NCI-H2196 treated with DMSO at 0.1 percent for 48 hours (cell line): ENCODE measurements at regions not wholly inside any gene's neighbourhood (a gene's known extent, or its start where the extent isn't known, plus 50 kb on each side); places are given as distances from the start of the nearest gene placed in this dataset.

Experiments used
- DNase-seq: peaks from one replicate; lab custom pipeline; 2025; ENCODE audit not compliant: unreplicated experiment; lab: John Stamatoyannopoulos, UW

DNA sequence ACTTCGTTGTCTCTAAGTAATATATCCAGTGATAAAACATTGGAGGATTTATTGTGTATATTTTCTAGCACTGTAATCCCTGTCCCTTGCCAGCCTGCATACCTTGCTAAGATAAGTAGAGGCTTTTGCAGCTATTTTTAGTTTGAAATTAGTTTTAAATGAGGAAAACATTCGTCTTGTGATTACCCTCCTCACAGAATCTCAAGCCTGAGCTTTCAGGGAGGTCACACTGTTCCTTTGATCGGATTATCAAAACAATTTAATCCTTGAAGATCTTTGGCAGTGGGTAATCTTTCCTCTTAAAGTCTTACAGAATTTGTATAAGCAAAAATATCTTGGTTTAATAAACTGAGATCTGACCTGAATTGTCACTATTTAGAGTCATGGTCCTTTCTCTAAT lies 897.0 kb upstream of the CELF2 start:
- no peak for DNase-seq

DNA sequence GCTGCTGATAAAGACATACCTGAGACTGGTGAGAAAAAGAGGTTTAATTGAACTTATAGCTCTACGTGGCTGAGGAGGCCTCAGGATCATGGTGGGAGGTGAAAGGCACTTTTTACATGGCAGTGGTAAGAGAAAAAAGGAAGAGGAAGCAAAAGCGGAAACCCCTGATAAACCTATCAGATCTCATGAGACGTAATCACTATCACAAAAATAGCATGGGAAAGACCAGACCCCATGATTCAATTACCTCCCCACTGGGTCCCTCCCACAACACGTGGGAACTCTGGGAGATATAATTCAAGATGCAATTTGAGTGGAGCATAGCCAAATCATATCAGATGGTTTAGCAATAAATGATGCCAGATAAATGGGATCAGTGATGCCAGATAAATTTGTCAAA lies 892.0 kb upstream of the CELF2 start:
- DNase-seq = no peak

DNA sequence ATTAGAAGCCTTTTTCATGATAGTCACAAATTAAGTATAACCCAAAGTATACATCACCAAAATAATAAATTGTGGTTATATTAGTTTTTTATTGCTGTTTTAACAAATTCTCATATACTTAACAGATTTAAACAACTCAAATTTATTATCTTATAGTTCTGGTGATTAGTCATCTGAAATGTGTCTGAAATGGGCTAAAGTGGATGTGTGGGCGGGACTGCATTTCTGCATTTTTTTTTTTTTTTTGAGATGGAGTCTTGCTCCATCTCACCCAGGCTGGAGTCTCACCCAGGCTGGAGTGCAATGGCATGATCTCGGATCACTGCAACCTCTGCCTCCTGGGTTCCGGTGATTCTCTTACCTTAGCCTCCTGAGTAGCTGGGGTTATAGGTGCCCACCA lies 891.5 kb upstream of the CELF2 start:
- DNase-seq = no peak

DNA sequence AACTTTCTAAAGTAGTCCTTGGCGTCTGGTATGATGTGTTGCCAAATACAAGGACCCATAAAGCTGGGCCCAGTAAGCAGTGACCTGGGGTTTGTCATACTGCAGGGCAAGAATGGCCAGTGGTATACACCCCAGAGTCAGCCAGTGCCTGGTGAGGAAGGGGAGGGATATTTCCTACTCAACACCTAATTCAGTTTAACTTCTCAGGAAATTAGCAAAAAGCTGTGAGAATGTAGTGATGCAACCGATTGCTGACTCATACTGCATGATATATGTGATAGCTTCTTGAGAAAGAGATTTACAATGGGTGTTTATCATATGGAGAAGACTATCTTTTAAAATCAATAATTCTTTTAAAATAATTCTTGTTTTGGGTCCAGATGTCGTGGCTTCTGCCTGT lies 889.3 kb upstream of the CELF2 start:
- no peak for DNase-seq

DNA sequence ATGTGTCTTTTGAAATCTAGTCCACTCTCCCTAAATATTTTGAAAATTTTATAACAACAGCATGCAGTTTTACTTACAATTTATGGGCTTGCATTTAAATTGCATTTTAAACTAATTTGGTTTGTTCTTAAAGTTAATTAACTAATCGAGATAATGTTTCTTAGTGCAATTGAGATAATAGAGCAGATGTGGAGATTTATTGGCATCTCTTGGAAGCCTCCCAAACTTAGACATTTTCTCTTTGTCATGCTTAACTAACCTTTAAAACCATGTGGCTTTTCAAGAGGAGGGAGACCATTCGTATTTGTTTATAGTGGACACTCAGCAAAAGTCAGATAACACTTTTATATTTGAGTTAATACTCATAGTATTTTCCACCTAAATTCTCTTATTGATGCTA lies 887.0 kb upstream of the CELF2 start:
- no peak for DNase-seq

DNA sequence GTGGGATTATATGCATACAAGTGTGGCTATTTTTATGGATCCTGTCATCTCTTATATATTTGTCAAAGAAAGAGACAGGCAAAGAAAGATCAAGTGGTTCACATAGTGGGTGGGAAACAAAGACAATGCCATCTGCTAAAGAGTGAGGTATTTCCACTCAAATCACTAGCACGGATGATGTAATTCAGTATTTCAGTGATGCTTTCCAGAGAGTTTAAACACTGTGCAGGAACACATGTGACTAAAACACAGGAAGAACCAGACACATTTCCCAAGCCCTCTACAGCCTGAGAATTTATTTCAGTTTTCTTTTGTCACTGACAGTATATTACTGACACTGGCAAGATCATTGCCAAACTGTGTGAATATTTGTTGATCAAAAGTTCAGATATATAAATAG lies 885.7 kb upstream of the CELF2 start:
- no peak for DNase-seq

DNA sequence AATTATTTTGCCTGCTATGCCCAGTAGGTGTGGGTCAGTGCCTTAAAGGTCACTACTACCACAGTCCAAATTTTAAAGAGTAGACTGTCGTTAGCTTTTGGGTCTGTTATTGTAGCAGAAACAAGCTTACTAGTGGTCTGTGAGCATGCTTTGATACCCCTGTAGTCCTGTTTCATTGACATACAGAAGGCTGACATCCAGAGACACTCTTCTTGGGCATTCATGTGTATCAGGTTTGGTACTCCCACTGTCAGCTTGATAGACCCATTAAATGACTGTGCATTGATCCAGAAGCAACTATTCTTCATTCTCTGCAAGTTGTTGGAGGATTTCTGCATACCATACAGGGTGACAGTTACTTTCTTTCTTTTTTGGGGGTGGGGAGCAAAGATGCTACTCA lies 884.4 kb upstream of the CELF2 start:
- DNase-seq = no peak

DNA sequence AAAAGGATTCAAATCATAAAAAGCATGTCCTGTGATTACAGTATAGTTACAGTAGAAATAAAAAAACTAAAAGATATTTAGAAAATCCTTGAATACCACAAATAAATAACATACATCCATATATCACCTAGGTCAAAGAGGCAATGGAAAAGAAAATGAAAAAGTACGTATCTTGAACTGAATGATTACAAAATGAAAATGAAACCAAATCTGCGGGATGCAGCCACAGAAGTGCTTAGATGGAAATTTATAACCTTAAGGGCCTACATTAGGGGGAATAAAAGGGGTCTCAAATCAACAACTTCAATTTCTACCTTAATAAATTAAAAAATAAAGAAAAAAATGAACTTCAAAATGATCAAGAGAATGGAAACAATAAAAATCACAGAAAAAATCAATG lies 879.0 kb upstream of the CELF2 start:
- DNase-seq = no peak

DNA sequence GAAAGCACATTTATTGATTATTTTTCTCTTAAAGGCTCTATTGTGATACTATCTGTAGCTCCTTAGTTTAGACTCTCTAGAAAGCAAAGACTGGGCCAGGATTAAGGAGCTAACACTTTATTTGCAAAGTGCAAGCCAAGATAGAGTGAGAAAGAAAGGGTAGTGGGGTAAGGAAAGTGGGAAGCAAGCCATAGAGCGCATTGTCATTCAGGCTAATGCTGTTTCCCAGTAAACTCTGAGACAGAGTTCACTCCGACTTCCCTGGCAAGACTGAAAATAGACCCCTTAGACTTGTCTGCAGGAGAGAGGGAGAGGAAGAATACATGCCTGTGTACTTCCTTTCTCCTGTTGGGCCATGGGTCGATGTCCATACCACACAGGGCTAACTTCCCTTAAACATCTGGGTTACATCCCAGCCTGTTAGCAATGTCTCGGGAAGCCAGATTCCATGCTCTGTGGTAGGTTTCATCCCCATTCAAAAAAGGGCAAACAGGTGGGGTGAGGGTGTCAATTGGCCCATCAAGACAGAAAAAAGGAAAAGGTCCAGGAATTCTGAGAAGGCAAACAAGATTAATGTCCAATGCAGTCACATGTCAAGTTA lies 875.8 kb upstream of the CELF2 start:
- DNase-seq = no peak

DNA sequence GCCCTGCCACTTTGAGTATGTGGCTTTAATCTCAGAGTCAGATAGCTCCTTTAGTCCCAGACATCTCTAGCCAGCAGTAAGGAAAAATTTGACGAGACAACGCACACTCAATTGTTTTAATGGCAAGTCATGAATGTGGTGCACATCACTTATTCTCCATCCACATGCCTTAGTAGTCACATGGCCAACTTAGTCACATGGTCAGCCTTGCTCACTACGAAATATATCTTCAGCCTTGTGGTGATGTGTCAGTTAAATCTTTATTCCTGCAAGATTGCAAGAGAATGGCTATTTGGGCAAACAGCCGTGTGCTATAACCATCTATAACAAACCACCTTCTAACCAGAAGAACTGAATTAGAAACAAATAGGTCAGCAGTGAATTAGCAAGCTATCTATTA lies 871.1 kb upstream of the CELF2 start:
- no peak for DNase-seq

DNA sequence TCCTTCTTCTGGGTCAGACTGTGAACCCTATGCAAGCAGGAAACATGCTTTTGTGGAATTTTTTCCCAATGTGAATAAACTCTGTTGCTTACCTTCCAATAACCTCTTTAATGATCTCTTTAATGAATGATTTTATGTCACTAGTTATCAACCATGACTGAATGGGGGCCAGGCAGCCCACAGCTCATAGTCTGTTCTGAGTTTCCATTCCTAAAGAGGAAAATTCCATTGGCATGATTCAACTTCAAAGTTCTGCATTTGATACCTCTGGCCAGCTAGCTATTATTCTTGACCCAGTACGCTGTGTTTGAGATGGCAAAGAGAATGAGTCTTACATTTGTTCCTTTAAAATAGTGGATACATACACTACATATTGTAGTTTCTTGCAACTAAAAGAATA lies 867.8 kb upstream of the CELF2 start:
- no peak for DNase-seq

DNA sequence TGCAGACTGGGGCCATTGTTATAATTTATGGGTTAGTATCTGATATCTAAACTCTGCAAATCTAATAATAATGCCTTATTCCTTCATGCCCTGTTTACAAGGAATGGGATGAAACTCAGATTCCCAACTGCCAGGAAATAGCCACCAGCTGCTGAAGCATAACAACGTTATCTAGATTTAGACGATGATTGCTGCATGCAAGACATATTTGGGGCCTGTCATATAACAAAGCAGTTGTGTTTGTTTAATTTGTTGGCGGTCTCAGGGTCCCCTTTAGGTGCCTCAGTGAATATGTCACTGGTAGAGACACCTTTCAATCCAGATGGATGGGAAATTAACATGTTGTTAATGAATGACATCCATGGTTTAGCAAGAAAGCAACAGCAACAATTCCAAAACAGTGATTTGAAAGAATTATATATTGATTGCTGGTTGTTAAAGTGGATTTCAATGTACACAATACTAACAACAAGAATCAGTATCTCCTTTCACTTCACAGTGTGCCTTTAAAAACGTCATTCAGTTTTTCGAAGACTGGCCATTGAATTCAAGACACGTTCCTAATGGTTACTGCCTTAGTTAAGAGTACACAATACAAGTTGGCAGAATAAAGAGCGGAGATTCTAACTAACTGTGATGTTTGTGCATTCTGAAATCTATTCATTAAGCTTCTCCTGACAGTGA lies 860.6 kb upstream of the CELF2 start:
- no peak for DNase-seq

DNA sequence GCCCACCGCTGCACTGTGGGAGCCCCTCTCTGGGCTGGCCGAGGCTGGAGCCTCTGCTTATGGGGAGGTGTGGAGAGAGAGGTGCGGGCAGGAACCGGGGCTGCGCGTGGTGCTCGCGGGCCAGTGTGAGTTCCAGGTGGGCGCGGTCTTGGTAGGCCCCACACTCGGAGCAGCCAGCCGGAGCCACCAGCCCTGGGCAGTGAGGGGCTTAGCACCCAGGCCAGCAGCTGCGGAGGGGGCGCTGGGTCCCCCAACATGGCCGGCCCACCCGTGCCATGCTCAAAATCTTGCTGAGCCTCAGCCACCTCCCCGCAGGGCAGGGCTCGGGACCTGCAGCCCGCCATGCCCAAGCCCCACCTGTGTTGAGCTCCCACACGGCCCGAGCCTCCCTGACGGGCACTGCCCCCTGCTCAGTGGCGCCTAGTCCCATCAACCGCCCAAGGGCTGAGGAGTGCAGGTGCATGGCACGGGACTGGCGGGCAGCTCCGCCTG lies 856.8 kb upstream of the CELF2 start:
- DNase-seq = no peak

DNA sequence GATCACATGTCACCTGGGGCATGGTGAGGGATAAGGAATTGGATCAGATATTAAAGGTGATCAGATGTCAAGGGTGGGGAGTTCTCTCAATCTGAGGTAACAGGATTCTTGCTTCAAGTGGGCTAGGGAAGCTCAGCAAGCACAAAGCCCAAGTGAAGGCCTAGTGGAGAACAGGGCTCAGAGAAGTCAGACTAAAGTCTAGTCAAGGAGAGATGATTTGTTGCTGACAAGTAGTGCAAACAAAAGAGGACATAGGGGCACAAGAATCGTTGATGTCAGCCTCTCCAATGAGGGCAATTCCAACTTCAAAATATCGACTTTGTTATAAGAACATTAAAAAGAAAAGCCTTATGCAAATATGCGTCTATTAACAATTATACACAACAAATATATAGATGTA lies 852.8 kb upstream of the CELF2 start:
- DNase-seq = no peak

DNA sequence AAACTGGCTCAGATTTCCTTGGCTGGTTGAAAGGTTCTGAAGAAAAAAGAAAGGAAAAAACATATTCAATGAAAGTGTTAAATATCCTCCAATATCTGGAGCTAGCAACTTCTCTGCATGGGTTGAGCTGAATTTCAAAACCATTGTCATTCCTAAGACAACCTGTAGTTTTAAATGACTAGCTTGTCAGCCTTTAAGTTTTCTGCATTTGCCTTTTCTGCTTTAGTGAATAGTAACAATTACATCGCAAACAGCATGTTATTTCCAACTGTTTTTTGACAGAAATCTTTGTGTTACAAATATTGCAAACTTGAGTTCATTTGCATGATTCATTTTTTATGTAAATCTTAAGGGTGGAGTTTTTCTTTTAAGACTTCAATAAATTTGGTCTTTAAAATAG lies 852.3 kb upstream of the CELF2 start:
- DNase-seq = no peak

DNA sequence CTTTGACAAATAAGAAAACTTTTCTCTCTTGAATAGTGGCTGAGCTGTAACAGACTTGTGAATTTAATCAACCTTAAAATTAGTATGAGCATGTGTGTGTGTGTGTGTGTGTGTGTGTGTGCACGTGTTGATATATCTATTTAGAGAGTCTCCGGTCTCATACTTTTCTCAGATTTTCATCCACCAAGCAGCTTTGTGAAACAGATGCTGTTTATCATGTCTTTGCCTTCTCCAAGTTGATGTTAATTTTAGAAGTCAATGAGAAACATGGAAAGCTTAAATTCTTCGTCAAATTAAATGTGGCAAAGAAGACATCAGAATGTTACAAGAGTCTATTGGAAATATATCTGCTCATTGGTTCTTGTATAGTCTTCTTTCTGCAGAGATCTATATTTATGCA lies 839.2 kb upstream of the CELF2 start:
- DNase-seq = no peak

DNA sequence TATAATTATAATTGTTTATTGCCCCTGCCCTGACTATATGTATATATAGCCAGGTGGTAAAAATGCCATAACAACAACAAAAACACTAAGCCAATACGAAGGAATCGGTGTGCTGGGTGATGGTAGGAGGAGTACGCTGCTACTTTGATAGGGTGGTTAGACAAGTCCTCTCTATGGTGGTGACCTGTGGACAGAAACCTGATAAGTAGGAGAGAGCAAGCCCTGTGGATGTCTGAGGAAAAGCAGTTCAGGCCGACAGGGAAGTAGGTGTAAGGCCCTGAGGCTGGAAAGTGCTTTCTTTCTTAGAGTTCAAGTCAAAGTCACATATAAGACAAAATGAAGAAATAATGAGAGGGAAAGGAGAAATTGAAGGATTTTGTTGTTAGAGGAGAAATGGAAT lies 823.8 kb upstream of the CELF2 start:
- DNase-seq = no peak

DNA sequence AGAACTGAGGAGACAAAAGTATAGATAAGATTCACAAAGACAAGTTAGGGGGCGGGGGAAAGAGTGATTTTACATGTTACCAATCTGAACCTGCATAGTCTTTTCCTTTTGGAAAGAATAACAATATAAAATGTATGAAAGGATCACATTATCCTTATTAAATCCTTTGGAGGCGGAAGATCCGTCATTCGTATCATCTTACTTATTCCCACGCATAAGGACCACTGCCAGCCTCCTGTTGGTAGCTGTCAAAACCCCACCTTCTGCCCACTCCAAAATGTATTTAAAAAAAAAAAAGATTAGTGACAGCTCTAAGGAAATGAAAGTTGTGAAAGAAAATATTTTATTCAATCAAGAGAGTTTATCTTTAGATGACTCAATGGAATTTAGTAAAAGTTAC lies 821.0 kb upstream of the CELF2 start:
- DNase-seq = no peak

DNA sequence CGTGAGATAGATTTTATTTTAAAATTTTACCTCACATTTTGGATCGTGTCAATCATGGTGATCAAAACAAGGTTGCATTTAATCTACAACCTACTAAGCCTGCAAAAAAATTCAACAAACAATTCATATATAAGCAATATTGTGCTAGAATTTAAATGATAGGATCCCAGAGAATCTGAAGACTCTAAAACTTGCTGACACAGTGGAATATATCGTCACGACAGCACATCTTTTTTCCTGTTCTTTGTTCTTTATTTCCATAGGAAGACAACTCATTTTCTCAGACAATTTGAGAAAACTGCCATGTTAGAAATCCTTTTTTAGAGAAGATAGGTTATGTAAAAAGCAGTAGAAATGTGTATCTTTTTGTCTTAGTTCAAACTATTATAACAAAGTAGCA lies 820.2 kb upstream of the CELF2 start:
- DNase-seq = no peak

DNA sequence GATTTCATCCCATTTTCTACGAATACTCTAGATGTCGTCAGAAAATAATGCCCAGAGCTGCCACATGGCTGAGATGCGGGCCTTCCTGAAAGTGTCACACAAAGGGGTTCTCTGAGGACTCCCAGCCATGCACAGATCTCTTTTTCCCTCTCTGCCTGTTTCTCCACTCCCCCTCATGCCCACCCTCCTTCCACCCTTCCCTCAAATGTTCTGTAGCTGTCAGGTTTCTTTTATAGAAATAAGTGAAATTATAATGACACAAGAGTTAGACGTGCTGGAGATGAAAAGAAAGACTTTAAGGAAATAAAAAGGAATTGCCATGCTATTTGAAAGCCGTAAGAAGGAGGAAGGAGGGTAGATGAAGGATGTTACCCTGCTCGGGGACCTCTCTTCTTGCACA lies 819.3 kb upstream of the CELF2 start:
- DNase-seq = no peak

DNA sequence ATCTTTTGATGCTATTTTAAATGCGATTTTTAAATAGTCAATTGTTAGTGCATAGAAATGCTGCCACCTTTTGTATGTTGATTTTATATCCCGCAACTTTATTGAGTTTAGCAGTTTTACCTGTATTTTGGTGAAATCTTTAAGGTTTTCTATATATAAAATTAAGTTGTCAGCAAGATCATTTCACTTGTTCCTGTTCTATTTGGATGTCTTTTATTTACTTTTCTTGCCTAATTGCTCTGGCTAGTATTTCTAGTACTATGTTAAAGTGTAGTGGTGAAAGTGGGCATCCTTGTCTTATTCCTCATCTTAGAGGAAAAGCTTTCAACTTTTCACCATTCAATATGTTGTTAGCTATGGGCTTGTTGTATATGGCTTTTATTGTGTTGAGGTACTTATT lies 813.3 kb upstream of the CELF2 start:
- no peak for DNase-seq

DNA sequence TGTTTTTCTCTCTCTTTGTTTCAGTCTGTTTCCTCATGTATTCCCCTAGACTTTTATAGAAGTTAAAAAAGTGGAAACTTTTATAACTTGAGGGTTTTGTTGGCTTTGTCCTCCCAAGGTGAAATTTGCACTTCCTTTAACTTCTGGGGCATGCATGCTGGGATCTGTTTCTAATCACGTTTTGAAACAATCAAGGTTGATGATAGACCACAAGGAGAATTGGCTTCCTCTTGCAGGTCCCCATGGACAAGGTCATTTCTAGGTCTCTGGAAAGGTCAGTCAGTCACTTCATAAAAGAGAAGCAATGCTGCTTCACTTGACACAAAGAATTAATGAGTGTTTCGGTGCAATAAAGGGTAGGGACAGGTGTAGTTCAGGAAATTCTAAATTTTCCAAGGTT lies 811.8 kb upstream of the CELF2 start:
- DNase-seq = no peak

DNA sequence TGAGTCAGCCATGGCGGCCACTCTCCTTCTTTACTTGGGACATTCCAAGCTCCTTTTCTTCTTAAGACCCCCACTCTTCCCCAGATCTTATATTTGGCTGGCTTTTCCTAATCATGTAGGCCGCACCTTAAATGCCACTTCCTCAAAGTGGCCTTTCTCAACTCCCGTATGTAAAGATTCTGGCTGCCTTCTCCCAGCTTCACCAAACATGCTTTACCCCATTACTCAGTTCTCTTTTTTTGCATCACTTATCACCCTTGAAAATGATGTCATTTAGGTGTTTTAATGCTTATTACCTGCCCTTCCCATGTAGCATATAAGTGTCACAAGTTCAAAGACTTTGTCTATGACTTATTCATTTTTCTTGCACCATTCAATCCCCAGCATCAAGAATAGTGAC lies 810.1 kb upstream of the CELF2 start:
- no peak for DNase-seq
